ENCODE measurements at regions not wholly inside any gene's neighbourhood (a gene's known extent, or its start where the extent isn't known, plus 50 kb on each side); places are given as distances from the start of the nearest gene placed in this dataset.
"Not testable (repeated sequence)": the region's sequence is repeated elsewhere in the genome, so short reads cannot be mapped to it uniquely, and the experiment has no call there.

DNA sequence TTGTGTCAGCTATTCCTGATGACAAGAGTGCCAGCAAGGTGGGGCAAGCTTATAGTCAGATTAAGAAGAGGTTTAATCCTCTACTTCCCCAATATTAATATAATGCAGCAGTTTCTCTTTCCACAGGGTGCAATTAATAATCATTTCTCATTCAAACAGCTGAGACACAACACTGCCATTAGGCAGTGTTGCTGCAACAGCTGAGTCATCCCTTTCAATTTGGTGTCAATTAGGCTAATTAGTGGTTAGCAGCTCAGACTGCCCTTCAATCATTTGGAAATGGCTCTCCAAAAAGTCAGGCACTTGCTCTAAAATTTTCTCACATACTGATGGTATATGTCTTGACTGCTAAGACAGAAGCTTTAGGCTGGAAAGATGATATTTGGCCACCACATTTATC, 265.7 kb upstream of the FAM241A start:
- DNase-seq (ENCODE audit: low read depth) = no peak

- no peak for DNase-seq (ENCODE audit: low read depth)
Measured at GRCh38 chr4:111880116-111880515, 265.1 kb upstream of the FAM241A start.

DNA sequence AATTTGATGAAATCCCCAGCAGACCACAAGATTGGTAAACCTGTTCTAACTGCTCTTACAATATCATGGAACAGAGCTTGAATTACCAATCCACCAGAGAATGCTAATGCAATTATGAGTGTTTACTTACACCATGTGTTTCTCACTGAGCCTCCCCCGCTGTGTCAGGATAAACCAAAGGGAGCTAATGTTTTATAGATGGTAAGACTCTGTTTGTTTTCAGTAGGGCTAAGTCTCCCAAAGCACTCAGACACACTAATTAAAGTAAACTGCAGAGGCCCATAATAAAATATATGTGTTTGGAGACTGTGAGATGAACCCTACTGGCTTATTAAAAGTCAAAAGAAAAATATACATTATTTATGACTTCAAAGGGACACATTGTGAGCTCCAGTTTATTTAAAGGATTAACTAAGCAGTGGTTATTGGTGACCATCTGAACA, 261.7 kb upstream of the FAM241A start:
- peak; percentile 19 for DNase-seq (ENCODE audit: low read depth)

GRCh38 chr4:111890412-111890811, 254.8 kb upstream of the FAM241A start:
- no peak for DNase-seq (ENCODE audit: low read depth)

GRCh38 chr4:111905511-111905910, 239.7 kb upstream of the FAM241A start:
- no peak for DNase-seq (ENCODE audit: low read depth)

DNA sequence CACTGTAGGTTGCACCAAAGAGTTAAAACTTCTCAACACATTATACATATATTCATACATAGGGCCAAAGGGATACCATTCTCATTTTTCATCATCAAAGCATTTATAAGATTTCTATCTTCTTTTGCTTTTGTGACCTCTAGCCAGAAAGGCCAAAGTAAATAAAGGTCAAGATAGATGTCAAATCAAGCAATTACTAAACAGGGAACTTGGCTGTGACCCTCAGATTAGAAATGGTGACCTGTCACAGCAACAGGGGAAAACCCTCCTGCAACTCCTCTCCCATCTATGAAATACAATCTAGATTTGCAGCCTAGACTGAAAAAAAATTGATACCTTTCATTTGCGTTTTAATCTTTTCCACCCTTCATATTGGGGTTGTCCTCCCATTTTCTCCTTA, 225.6 kb upstream of the FAM241A start:
- DNase-seq (ENCODE audit: low read depth) = no peak

GRCh38 chr4:111921714-111922113, 223.5 kb upstream of the FAM241A start:
- DNase-seq (ENCODE audit: low read depth) = no peak

DNA sequence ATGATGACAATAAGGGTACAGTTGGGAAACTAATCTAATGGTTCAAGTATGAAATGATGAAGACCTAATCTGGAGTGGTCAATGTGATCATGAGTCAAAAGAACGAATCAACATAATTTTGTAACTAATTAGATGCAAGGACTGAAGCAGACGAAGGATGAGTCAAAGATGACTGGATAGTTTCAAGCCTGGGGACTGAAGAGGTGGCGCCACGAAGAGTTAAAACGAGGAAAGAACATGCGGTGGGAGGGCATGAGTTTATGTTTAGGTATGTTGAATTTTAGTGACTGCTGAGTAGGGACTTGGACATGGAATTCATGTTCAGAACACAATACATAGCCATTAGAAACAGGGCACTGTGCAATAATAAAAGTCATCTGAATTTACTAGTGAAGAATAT, 221.5 kb upstream of the FAM241A start:
- peak; percentile 87 for DNase-seq (ENCODE audit: low read depth)

- peak; percentile 40 for DNase-seq (ENCODE audit: low read depth)
Measured at GRCh38 chr4:111924696-111925095, 220.6 kb upstream of the FAM241A start.

DNA sequence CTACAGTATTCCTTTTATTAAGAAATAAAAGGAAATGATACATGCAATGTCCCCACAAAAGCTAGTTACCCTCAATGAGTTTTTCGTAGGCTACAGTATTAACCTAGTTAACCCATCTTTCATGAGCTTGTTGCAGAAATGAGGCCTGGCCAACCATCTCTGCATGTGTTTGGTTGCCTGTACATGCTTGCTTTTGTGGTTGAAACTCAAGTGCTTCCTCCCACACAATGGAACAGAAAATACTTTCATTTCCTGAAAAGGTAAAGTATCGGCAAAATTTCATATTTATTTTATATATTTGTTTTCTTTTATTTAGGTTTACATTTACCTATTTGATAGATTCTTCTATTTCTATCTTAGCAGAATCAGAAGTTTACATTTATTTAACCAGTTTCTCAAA, 214.6 kb upstream of the FAM241A start:
- no peak for DNase-seq (ENCODE audit: low read depth)

DNA sequence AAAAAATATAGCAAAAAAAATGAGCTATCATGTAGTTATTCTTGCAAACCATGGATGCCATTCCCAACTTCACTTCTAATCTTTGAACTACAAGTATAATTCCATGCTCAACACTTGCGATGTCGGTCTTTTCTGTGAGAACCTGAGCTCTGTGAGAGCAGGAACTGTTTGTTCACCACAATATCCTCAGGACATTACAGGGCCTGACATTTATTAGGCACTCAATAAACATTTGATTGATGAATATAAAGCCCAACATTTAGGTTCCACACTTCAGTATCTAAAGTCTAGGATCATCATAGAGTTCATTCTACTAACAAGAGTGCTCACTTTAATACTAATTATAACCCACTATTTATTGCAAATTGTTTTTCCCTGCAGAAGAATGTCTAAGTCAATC, 211.6 kb upstream of the FAM241A start:
- DNase-seq (ENCODE audit: low read depth) = no peak

DNA sequence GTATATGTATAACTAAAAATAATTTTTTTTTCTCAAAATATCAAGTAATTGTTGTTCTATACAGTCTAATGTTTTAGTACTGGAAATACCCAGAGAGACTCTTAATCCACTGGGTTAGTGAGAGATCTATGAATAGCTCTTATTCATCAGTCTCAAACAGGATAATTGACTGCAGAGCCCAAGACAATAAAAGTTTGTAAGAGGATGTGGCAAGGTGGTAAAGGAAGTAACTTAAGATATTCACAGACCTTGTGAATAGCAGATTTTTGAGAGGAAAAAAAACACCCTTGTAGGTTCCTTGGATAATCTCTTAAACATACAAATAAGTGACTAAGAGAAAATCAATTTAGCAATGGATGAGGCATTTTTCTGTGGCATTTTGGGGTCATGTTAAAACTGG, 210.9 kb upstream of the FAM241A start:
- DNase-seq (ENCODE audit: low read depth) = peak; percentile 40

DNA sequence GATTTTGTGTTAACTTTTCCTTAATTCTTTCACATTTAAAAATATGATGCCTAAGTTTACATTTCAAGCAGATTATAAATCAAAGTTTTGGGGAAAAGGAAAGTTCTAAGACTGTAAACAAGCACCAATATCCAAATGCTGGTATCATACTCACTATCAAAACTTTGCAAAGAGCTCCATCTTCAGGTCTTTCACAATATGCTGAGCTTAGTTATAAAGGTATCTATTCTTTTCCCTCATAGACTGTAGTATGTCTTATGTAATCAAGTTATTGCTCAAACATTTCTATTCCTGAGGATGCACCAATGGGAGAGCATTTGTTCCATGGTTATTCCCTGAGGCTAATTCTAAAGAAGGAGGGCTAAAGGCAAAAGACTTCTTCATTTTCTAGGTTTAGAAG, 207.9 kb upstream of the FAM241A start:
- DNase-seq (ENCODE audit: low read depth) = peak; percentile 70

DNA sequence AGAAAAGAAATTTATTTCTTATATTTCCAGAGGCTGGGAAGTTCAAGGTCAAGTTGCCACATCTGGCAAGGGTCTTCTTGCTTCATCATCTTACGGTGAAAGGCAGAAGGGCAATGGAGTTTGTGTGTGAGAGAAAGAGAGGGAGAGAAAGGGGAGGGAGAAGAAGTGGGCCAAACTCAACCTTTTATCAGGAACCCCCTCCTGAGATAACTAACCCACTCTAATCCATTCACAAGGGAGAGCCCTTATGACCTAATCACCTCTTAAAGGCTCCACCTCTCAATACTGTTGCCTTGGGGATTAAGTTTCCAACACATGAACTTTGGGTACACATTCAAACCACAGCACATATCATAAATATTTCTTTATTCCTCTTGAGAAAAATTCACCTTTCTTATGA, 203.3 kb upstream of the FAM241A start:
- DNase-seq (ENCODE audit: low read depth) = no peak

DNA sequence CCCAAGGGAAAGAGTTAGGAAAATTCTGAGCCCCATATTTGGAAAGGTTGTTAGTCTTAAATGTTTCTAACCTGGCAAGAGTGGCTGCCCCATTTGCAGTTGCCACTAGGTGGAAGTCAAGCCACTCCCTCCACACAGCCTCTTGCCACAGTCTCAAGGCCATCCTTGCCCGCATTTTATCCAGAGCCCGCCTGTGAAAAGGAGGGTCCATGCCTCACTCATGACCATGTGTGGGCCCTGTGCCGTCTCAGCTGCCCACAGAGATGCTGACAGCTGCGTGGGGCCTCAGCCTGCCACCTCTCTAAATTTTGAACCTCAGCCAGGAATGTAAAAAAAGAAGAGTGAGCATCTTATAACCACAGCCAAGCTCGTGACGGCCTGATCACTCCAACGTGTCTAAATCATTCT, 201.5 kb upstream of the FAM241A start:
- DNase-seq (ENCODE audit: low read depth) = peak; percentile 72

DNA sequence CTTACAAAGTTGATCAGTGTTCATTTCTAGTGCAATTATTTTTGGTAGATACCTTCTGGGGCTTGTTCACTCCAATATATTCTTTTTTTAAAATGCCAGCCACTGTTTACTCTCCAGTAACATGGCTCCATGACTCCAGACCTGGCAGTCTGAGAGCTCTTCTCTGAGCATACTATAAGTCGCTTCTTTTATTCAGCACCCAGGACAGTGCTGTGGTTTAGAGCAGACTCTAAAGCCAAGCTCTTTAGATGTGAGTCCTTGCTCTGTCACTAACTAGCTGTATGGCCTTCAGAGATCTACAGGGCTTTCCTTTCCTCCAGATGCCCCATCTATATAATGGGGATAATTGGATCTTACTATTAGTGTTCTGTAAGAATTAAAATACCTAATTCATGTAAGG, 200.2 kb upstream of the FAM241A start:
- no peak for DNase-seq (ENCODE audit: low read depth)

DNA sequence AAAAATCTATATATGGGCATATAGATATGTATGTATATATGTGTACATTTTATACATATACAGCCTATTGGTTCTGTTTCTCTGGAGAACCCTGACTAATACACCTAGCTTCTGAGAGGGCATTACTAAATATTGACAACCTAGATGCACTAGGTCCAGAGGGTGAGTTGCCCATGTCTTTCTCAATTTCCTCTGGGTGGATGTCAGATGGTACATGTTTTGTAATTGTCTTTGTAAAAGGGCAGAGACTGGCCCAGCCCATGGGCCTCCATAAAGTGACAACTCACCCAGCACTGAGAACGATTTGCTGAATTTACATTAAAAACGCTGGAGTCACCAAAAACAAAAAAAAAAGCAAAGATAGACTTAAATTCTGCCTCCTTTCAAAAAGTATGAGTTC, 198.5 kb upstream of the FAM241A start:
- no peak for DNase-seq (ENCODE audit: low read depth)

DNA sequence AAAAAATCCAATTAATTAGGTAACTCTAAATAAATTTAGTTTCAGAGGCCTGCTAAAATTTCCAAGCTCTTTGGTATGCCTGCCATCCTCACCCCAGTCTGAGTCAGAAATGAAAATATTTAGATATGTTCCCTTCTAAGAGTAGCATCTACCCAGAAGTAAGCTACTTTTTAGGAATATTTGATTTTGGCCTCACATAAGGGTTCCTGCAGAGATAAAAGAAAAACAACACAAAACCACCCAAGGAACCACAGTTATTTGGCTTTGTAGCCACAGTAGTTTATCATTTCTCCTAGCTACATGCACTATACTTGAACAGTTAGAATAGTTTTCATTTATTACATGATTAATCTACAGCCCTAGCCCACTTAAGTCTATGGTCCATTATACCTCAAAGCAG, 192.6 kb upstream of the FAM241A start:
- no peak for DNase-seq (ENCODE audit: low read depth)

- DNase-seq (ENCODE audit: low read depth) = no peak
Measured at GRCh38 chr4:111954550-111954949, 190.7 kb upstream of the FAM241A start.

DNA sequence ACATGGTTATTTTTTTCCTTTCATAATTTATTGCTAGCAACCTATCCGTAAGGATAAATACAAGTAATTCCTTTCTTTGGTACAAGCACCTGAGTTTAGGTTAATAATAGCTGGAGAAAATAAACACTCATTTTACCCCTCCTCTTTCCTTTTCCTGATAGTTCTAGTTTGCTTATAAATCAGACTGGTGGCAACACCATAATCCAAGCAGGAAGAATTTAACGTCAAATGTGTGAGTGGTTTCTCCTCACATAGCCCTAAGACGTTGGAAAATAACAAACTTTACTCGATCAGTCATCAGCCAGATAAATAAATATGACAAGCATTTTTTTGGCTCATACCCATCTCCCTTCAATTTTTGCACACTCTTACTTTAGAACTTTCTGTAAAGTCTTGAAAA, 190.3 kb upstream of the FAM241A start:
- no peak for DNase-seq (ENCODE audit: low read depth)

DNA sequence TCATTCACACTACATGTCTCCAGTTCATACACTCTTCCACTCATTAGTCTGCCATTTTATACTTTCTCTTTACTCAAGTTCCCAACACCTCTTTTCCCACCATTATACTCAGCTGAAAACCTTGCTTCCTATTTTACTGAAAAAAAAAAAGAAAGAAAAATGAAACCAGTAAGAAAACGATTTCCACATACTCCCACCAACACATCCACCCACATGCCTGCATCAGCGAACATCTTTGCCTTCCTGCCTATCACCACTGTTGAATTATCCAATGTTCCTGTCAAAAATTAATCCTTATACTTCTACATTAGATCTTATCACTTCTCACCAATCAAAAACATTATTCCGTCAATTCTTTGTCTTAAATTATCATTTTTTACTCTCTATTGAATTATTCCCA, 188.1 kb upstream of the FAM241A start:
- no peak for DNase-seq (ENCODE audit: low read depth)

DNA sequence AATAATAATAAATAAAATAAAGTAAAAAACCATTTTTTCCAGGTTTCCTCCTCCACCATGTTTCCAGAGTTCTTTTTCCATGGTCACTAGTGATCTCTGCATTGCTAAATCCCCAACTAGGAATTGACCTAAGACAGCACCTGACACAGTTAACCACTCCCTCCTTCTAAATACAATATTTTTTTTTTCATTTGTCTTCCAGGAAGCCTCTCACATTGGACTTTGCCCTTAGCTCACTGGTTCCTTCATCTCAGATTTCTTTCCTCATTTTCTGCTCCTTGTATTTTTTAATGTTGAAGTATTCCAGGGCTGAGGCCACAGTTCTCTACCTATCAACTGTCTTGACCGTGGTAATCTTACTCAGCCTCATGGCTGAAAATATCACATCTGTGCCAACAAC, 187.3 kb upstream of the FAM241A start:
- no peak for DNase-seq (ENCODE audit: low read depth)

DNA sequence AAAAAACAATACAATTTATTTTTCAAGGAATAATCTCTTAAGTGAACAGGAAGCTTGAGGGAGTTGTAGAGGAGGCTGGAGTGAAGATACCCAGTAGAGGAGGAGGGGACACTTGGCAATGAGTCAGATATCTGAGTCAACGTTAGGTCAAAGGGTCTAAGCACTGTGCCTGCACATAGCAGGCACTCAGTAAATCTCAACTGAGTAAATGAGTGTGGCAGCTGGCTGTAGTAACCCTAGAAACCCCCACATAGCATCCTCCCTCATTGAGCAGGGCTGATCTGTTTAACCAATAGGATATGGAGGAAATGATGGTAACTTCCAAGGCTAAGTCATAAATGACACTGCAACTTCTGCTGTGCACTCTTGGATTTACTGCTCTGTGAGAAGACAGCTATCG, 186.0 kb upstream of the FAM241A start:
- peak; percentile 91 for DNase-seq (ENCODE audit: low read depth)

DNA sequence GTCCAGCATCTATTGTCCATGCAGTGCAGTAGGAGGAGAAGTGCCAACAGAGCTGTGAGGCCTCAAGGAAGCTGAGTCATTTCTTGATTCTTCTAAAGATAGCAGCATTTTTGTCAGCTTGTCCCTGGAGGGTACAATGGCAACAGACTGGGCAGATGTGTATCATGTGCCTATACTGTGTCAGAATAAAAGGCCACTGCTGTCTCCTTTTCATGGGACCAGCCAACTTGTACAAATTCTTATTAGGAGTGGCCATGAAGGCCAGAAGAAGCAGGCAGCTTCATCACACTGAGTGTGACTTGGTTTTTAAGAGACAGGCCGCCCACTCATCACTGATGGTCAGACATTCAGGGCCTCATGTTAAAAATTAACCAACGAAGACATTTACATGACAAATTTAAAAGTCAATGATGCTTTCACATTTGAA, 185.0 kb upstream of the FAM241A start:
- DNase-seq (ENCODE audit: low read depth) = peak; percentile 83

- not testable (repeated sequence) for DNase-seq (ENCODE audit: low read depth)
Measured at GRCh38 chr4:111961026-111961425, 184.2 kb upstream of the FAM241A start.

Data from ELR (cell line).